Hepatocyte (in vitro differentiated cells): ENCODE measurements at regions not wholly inside any gene's neighbourhood (a gene's known extent, or its start where the extent isn't known, plus 50 kb on each side); places are given as distances from the start of the nearest gene placed in this dataset.

Experiments
- DNase-seq: peaks from one replicate; pipeline ENCODE4 v3.0.0-alpha.2; 2016; ENCODE audit warnings: low spot score
- H2AFZ ChIP-seq: fragments of 200-600 bp; sonication (generic); 2 replicates; pipeline ENCODE4 v1.6.0; 2016; ENCODE audit warnings: antibody characterized with exemption, mild to moderate bottlenecking
- H3K27ac ChIP-seq: fragments of 200-600 bp; sonication (generic); 2 replicates; pipeline ENCODE4 v1.5.1; 2016; ENCODE audit warnings: mild to moderate bottlenecking
- H3K27me3 ChIP-seq: fragments of 200-600 bp; sonication (generic); 2 replicates; pipeline ENCODE4 v1.6.1; 2016
- H3K36me3 ChIP-seq: fragments of 200-600 bp; sonication (generic); replicated peaks from 2 replicates; pipeline ENCODE4 v1.5.1; 2016; ENCODE audit warnings: low read depth; ENCODE audit not compliant: insufficient read depth
- H3K4me1 ChIP-seq: fragments of 200-600 bp; sonication (generic); 2 replicates; pipeline ENCODE4 v1.5.1; 2016; ENCODE audit warnings: mild to moderate bottlenecking, moderate library complexity; ENCODE audit not compliant: insufficient read depth
- H3K4me2 ChIP-seq: fragments of 200-600 bp; sonication (generic); 2 replicates; pipeline ENCODE4 v1.6.0; 2016
- H3K4me3 ChIP-seq: fragments of 200-600 bp; sonication (generic); 2 replicates; pipeline ENCODE4 v1.5.1; 2016; ENCODE audit warnings: mild to moderate bottlenecking
- H3K79me2 ChIP-seq: fragments of 200-600 bp; sonication (generic); 2 replicates; pipeline ENCODE4 v1.6.0; 2017; ENCODE audit warnings: mild to moderate bottlenecking
- H3K9me2 ChIP-seq: fragments of 200-600 bp; sonication (generic); replicated peaks from 2 replicates; pipeline ENCODE4 v1.6.0; 2017; ENCODE audit warnings: mild to moderate bottlenecking; ENCODE audit not compliant: insufficient read depth
- H3K9me3 ChIP-seq: fragments of 200-600 bp; sonication (generic); 2 replicates; pipeline ENCODE4 v1.5.1; 2016; ENCODE audit warnings: low read depth, mild to moderate bottlenecking
- H4K20me1 ChIP-seq: fragments of 200-600 bp; sonication (generic); 2 replicates; pipeline ENCODE4 v1.6.0; 2016; ENCODE audit warnings: mild to moderate bottlenecking; ENCODE audit not compliant: insufficient read depth, poor library complexity, severe bottlenecking
- EZH2 ChIP-seq: fragments of 200-600 bp; sonication (generic); IDR thresholded peaks from 2 replicates; pipeline ENCODE4 v1.6.1; 2016; ENCODE audit warnings: antibody characterized with exemption, mild to moderate bottlenecking, borderline replicate concordance
- EZH2phosphoT487 ChIP-seq: fragments of 200-600 bp; sonication (generic); IDR thresholded peaks from one replicate; pipeline ENCODE4 v1.6.1; 2018; ENCODE audit warnings: antibody characterized with exemption, mild to moderate bottlenecking, low read depth, moderate library complexity; ENCODE audit not compliant: unreplicated experiment, severe bottlenecking
- WGBS: methylation state at CpG from one replicate; pipeline ENCODE4 v1.1.6; 2016; ENCODE audit warnings: low lambda C conversion rate; ENCODE audit errors: missing lambda C conversion rate; 5-methylcytosine and 5-hydroxymethylcytosine counted together
- TF ChIP-seq, protein P1 (sequence below): fragments of 200-600 bp; sonication (generic); IDR thresholded peaks from 2 replicates; pipeline ENCODE4 v1.5.1; 2016; ENCODE audit warnings: antibody characterized with exemption, mild to moderate bottlenecking; ENCODE audit not compliant: poor library complexity

DNA sequence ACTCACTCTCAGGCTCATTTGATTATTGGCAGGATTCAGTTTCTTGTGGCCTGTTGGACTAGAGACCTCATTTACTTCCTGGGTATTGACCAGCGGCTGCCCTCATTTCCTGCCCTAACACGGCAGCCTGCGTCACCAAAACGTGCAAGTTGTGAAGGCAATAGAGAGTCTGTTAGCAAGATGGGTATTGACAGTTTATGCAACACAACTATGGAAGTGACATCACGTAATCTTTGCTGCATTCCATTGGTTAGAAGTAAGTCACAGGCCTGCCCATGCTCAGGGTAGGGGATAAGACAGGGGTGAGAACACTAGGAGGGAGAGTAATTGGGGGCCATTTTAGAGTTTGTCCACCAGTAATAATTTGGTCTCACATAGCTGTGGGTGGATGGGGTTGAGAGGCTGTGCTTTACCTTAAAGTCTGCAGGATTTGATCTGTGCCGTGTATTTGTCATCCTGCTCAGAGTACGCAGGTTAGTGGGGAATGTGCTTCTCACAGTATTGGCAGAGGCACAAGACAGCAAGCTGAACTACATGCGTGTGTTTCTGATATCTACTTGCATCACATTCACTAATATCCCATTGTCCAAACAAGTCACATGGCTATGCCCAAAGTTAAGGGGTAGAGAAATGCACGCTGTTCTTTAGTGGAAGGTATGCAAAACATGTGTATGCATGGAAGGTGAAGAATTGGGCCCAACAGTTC is 83.3 kb downstream of the EDEM1 start:
- WGBS, result 86% methylated on average over 9 of the region's 9 CpGs
- H3K4me2 ChIP-seq, result no peak overlapping the region
- no peaks in the 10 kb centered on the region for H3K9me2 ChIP-seq
- H3K4me3 ChIP-seq, result no peak overlapping the region
- H3K9me3 ChIP-seq, result no peaks in the 10 kb centered on the region
- no peak for DNase-seq
- H3K27ac ChIP-seq, result no peak overlapping the region
- no peaks in the 10 kb centered on the region for H3K36me3 ChIP-seq
- H3K79me2 ChIP-seq, result no peaks in the 10 kb centered on the region
- no peaks in the 10 kb centered on the region for H4K20me1 ChIP-seq
- H2AFZ ChIP-seq, result no peak overlapping the region
- TF ChIP-seq, protein P1, sequence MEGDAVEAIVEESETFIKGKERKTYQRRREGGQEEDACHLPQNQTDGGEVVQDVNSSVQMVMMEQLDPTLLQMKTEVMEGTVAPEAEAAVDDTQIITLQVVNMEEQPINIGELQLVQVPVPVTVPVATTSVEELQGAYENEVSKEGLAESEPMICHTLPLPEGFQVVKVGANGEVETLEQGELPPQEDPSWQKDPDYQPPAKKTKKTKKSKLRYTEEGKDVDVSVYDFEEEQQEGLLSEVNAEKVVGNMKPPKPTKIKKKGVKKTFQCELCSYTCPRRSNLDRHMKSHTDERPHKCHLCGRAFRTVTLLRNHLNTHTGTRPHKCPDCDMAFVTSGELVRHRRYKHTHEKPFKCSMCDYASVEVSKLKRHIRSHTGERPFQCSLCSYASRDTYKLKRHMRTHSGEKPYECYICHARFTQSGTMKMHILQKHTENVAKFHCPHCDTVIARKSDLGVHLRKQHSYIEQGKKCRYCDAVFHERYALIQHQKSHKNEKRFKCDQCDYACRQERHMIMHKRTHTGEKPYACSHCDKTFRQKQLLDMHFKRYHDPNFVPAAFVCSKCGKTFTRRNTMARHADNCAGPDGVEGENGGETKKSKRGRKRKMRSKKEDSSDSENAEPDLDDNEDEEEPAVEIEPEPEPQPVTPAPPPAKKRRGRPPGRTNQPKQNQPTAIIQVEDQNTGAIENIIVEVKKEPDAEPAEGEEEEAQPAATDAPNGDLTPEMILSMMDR, result no peak
- TF ChIP-seq EZH2 (no peak), EZH2phosphoT487 (no peak)
- no peaks in the 10 kb centered on the region for H3K27me3 ChIP-seq
- H3K4me1 ChIP-seq, result no peaks in the 10 kb centered on the region

DNA sequence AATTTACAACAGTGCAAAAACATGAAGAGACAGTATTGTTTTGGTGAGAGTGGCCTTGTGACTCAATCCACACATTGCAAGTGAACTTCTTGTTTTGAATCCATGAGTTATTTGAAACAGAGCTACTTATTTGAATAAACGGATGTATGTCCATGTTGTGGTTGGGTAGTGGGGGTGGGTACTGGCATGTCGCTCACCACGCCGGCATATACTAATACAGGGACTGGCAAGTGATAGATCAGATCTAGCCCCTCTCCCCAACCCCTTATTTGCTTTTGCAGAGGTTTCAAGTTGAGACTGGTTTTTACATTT is 83.8 kb downstream of the EDEM1 start:
- H3K4me2 ChIP-seq, result no peak overlapping the region
- no peak for DNase-seq
- no peaks in the 10 kb centered on the region for H3K9me2 ChIP-seq
- H3K9me3 ChIP-seq, result no peaks in the 10 kb centered on the region
- no peak overlapping the region for H3K27ac ChIP-seq
- no peaks in the 10 kb centered on the region for H4K20me1 ChIP-seq
- no peaks in the 10 kb centered on the region for H3K27me3 ChIP-seq
- no peaks in the 10 kb centered on the region for H3K4me1 ChIP-seq
- WGBS, result 93% methylated on average over 4 of the region's 4 CpGs
- H3K79me2 ChIP-seq, result no peaks in the 10 kb centered on the region
- H2AFZ ChIP-seq, result no peak overlapping the region
- TF ChIP-seq EZH2 (no peak), EZH2phosphoT487 (no peak)
- TF ChIP-seq, protein P1, result no peak
- no peak overlapping the region for H3K4me3 ChIP-seq
- no peaks in the 10 kb centered on the region for H3K36me3 ChIP-seq

DNA sequence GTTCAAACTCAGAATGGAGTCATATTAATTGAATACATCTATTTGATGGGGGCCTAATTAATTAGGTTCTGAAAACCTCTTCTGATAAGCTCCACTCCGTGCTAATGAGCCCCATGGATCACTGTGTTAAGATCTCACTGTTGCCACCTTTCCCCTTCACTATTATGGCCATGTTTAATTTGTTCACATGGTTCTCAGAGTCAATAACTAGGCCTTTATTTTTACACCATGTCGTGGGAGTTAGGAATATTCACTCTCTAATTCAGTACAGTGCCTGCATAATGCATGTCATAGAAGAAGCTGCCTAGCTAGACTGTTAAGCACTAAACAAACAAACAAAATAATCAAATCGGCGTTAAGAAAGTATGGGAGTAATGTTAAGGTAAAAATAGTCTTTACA is 84.9 kb downstream of the EDEM1 start:
- DNase-seq, result no peak
- 69% methylated on average over 4 of the region's 4 CpGs for WGBS

More for the DNA sequence above, 84.9 kb downstream of the EDEM1 start:
- no peaks in the 10 kb centered on the region for H3K9me3 ChIP-seq
- H3K79me2 ChIP-seq, result no peaks in the 10 kb centered on the region
- no peaks in the 10 kb centered on the region for H4K20me1 ChIP-seq
- H3K9me2 ChIP-seq, result no peaks in the 10 kb centered on the region
- H3K27ac ChIP-seq, result no peak overlapping the region
- H3K4me3 ChIP-seq, result no peak overlapping the region
- no peaks in the 10 kb centered on the region for H3K36me3 ChIP-seq
- no peak overlapping the region for H2AFZ ChIP-seq
- H3K4me1 ChIP-seq, result no peaks in the 10 kb centered on the region
- TF ChIP-seq EZH2phosphoT487 (no peak), EZH2 (no peak)
- TF ChIP-seq, protein P1, result no peak
- no peak overlapping the region for H3K4me2 ChIP-seq
- no peaks in the 10 kb centered on the region for H3K27me3 ChIP-seq
